Amygdala (tissue), 56 donors: ENCODE measurements at regions not wholly inside any gene's neighbourhood (a gene's known extent, or its start where the extent isn't known, plus 50 kb on each side); places are given as distances from the start of the nearest gene placed in this dataset.
"Not testable (repeated sequence)": the region's sequence is repeated elsewhere in the genome, so short reads cannot be mapped to it uniquely, and the experiment has no call there.

Experiments
- DNase-seq, 56 donors: peaks; one replicate each; lab custom pipeline; 2025; lab: John Stamatoyannopoulos, UW

- DNase-seq = no peak
Measured at GRCh38 chr10:7070950-7071349, 339.9 kb downstream of the SFMBT2 start.

GRCh38 chr10:7069706-7070105 lies 341.1 kb downstream of the SFMBT2 start:
- no peak for DNase-seq

DNA sequence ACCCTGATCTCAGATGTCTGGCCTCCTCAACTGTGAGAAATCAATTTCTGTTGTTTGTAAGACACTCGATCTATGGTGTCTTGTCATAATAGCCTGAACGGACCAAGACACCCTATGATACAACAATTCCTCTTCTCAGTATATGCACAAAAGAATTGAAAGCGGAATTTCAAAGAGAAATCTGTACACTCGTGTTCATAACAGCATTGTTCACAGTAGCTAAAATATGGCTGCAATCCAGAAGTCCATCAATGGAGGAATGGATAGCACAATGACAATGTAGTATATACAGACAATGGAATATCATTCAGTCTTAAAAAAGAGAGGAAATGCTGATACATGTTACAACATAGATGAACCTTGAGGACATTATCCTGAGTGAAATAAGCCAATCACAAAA lies 354.6 kb downstream of the SFMBT2 start:
- DNase-seq = no peak

DNA sequence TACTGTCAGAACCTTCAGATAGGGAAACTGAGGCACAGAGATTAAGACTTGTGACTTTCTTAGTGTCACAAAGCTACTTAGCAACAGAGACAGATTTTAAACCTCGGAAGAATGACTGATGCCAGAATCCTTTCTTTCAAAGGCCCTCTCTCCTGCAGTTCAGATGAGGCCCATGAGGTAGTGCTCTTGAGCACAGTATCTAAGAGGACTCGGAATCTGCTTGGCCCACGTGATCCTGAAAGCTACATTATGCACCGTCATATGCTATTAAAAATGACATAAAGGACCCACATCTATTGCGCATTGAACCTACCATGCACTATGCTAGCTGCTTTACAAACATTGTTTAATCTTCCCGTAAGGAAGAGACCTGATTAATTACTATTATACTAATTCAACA lies 355.9 kb downstream of the SFMBT2 start:
- peak in 1 of 56 donors; percentile 9 for DNase-seq

DNA sequence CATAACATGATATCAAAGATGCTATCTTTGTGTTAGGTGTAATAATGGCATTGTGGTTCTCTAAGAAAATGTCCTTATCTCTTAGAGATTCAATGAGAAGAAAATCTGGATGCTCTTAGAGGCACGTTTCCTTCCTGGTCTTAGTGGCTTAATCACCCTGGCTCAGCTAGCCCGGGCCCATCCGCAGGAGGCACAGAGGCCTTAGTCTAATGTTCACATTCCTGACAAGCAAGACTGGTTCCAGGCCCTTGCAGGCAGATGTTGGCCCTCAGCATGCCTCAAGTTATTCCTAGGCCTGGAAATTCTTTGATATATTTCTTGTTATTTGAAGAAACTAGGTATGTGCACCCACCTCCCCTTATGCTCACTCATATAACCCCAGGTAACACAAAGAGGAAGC lies 357.6 kb downstream of the SFMBT2 start:
- no peak for DNase-seq

GRCh38 chr10:7050024-7050423 lies 360.8 kb downstream of the SFMBT2 start:
- DNase-seq = not testable (repeated sequence)

DNA sequence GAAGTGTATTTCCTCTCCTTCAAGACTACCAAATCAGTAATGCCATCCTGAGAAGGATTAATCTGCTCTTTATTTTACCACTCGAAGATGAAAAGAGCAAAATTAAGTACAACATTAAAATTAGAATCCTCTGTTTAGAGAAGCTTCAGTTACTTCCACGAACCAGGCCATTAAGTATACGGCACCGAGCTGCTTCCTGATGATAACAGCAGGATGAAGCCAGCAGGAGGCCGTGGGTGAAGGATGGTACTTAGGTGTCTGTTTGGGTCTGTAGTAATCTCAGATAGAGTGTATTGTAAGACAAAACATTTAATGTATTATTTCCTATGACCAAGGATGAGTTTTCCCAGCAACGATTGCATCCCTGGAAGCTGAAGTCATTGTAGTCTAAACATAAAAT lies 362.8 kb downstream of the SFMBT2 start:
- no peak for DNase-seq

DNA sequence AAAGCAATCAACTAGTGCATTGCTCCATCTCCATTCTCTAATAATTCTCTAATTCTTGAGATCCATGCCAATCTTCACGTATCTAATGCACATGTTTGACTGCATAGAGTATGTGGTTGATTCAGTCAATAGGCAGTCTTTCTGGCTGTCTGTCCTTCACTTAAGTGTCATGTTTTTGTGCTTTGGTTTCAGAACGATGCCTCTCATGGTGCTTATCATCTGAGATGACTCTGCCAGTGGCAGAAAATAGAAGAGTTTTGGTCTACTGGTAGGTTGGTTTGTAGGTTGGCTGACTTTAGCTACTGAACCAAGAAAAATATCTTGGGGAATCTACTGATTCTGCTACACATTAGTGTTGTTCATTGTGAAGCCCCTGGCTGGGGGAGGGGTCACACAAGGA lies 364.2 kb downstream of the SFMBT2 start:
- no peak for DNase-seq

- no peak for DNase-seq
Measured at GRCh38 chr10:7045891-7046599, 364.8 kb downstream of the SFMBT2 start.

DNA sequence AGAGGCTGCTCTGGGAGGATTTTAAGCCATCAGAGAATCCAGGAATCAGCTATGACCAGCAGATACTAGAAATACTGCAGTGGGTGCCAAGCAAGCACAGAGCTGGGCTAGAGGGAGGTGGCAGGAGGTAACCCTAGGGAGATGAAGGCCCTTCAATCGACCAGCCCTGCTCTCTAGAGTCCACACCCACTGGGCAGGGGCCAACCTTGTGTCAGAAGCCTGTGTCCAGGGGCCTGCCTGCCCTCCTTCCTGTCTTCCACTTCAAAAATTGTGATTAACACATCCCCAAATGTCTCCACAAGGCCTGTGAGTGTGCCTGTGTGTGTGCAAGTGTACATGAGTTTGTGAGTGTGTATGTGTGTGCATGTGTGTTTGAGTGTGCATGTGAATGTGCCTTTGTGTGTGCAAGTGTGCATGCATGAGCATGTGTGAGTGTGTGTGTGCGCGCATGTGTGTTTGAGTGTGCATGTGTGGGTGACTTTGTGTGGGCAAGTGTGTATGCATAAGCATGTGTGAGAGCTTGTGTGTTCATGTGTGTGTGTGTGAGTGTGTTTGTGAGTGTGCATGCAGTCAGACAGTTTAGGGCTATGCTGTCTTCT lies 367.7 kb downstream of the SFMBT2 start:
- no peak for DNase-seq

DNA sequence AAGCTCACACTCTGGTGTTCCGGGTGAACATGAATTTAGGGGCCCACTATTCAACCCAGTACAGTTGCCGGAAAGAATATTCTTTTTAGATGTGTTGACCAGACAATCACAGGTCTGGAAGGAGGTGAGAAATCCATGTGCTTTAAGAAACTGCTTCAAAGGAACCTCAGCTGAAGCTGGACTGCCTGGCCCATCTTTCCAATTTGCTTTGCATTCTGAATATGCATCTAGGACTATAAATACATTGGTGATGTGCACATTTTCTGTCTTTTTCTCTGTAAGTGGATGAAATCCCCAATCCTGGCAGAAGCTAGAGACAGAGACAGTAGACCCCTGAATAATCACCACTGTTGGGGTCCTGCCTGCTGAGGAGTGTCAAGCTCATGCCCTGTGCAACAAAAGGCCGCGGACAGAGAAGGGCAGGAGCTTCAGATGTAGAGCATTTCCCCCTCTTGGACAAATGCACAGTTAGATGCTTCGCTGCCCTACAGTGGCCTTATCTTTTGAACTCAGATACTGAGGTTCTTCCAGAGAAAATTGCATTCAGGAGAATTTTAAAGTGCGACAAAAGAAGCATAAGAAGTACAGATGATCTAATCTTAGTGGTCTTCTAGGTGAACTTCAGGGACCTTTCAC lies 368.3 kb downstream of the SFMBT2 start:
- DNase-seq = no peak

GRCh38 chr10:7042000-7042399 lies 368.8 kb downstream of the SFMBT2 start:
- no peak for DNase-seq

- DNase-seq = no peak
Measured at GRCh38 chr10:7040681-7041080, 370.2 kb downstream of the SFMBT2 start.

- no peak for DNase-seq
Measured at GRCh38 chr10:7039859-7040258, 371.0 kb downstream of the SFMBT2 start.

- DNase-seq = no peak
Measured at GRCh38 chr10:7038416-7038815, 372.4 kb downstream of the SFMBT2 start.

GRCh38 chr10:7037434-7037833 lies 373.4 kb downstream of the SFMBT2 start:
- DNase-seq = not testable (repeated sequence)

GRCh38 chr10:7036951-7037350 lies 373.9 kb downstream of the SFMBT2 start:
- DNase-seq = no peak

GRCh38 chr10:7035126-7035761 lies 375.6 kb downstream of the SFMBT2 start:
- DNase-seq = no peak

- no peak for DNase-seq
Measured at GRCh38 chr10:7033031-7033430, 377.8 kb downstream of the SFMBT2 start.

- no peak for DNase-seq
Measured at GRCh38 chr10:7030134-7030855, 380.5 kb downstream of the SFMBT2 start.

DNA sequence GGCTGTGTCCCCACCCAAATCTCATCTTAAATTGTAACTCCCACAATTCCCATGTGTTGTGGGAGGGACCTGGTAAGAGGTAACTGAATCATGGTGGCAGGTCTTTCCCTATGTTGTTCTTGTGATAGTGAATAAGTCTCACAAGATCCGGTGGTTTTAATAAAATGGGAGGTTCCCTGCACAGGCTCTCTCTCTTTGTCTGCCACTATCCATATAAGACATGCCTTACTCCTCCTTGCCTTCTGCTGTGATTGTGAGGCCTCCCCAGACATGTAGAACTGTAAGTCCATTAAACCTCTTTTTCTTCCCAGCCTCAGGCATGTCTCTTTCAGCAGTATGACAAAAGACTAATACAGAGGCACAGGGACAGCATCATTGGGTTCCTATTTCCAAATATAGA lies 381.2 kb downstream of the SFMBT2 start:
- DNase-seq = no peak
